ENCODE measurements at regions not wholly inside any gene's neighbourhood (a gene's known extent, or its start where the extent isn't known, plus 50 kb on each side); places are given as distances from the start of the nearest gene placed in this dataset.
"Not testable (repeated sequence)": the region's sequence is repeated elsewhere in the genome, so short reads cannot be mapped to it uniquely, and the experiment has no call there.

- Mint-ChIP-seq H3K9me3 (ENCODE audit: low read depth, unreplicated experiment) (peaks cover 2% of the 10 kb centered on the region), H3K27me3 (ENCODE audit: unreplicated experiment) (no peaks in the 10 kb centered on the region), H3K4me3 (ENCODE audit: low read depth, unreplicated experiment) (no peak overlapping the region), H3K36me3 (ENCODE audit: insufficient read depth, unreplicated experiment) (no peaks in the 10 kb centered on the region), H3K4me1 (ENCODE audit: low read depth, unreplicated experiment) (peaks cover 17% of the 10 kb centered on the region), H3K27ac (ENCODE audit: unreplicated experiment) (no peak overlapping the region)
- TF ChIP-seq, protein P1, sequence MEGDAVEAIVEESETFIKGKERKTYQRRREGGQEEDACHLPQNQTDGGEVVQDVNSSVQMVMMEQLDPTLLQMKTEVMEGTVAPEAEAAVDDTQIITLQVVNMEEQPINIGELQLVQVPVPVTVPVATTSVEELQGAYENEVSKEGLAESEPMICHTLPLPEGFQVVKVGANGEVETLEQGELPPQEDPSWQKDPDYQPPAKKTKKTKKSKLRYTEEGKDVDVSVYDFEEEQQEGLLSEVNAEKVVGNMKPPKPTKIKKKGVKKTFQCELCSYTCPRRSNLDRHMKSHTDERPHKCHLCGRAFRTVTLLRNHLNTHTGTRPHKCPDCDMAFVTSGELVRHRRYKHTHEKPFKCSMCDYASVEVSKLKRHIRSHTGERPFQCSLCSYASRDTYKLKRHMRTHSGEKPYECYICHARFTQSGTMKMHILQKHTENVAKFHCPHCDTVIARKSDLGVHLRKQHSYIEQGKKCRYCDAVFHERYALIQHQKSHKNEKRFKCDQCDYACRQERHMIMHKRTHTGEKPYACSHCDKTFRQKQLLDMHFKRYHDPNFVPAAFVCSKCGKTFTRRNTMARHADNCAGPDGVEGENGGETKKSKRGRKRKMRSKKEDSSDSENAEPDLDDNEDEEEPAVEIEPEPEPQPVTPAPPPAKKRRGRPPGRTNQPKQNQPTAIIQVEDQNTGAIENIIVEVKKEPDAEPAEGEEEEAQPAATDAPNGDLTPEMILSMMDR (IDR thresholded peaks at IDR 0.05; ENCODE audit: unreplicated experiment): no peak
- no TSS peak for BruUV-seq (replicated peaks)
- CTCF ChIA-PET: no interaction called here
- no peak for DNase-seq
- intact Hi-C loops (cut with micrococcal nuclease; ENCODE audit: unreplicated experiment): loop anchor here (5.0 kb wide), 1 partner anchor 77 kb away; no protein-coding TSS in a partner anchor
These were observed 80.7 kb downstream of the FHIP1A start for GRCh38 chr4:151489462-151490203.

GRCh38 chr4:151495612-151496011, 86.6 kb downstream of the FHIP1A start:
- H3K36me3 Mint-ChIP-seq (ENCODE audit: insufficient read depth, unreplicated experiment); DNase-seq; H3K4me3 Mint-ChIP-seq (ENCODE audit: low read depth, unreplicated experiment); H3K4me1 Mint-ChIP-seq (ENCODE audit: low read depth, unreplicated experiment); H3K27me3 Mint-ChIP-seq (ENCODE audit: unreplicated experiment); H3K27ac Mint-ChIP-seq (ENCODE audit: unreplicated experiment); BruUV-seq (replicated peaks); intact Hi-C loops (cut with micrococcal nuclease; ENCODE audit: unreplicated experiment); H3K9me3 Mint-ChIP-seq (ENCODE audit: low read depth, unreplicated experiment); CTCF ChIA-PET: not testable (repeated sequence)

DNA sequence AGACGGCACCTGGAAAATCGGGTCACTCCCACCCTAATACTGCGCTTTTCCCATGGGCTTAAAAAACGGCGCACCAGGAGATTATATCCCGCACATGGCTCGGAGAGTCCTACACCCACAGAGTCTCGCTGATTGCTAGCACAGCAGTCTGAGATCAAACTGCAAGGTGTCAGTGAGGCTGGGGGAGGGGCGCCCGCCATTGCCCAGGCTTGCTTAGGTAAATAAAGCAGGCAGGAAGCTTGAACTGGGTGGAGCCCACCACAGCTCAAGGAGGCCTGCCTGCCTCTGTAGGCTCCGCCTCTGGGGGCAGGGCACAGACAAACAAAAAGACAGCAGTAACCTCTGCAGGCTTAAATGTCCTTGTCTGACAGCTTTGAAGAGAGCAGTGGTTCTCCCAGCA, 102.6 kb downstream of the FHIP1A start:
- BruUV-seq (replicated peaks); H3K36me3 Mint-ChIP-seq (ENCODE audit: insufficient read depth, unreplicated experiment); CTCF ChIA-PET; H3K4me1 Mint-ChIP-seq (ENCODE audit: low read depth, unreplicated experiment); H3K4me3 Mint-ChIP-seq (ENCODE audit: low read depth, unreplicated experiment); H3K27ac Mint-ChIP-seq (ENCODE audit: unreplicated experiment); H3K9me3 Mint-ChIP-seq (ENCODE audit: low read depth, unreplicated experiment); H3K27me3 Mint-ChIP-seq (ENCODE audit: unreplicated experiment); intact Hi-C loops (cut with micrococcal nuclease; ENCODE audit: unreplicated experiment); DNase-seq: not testable (repeated sequence)

DNA sequence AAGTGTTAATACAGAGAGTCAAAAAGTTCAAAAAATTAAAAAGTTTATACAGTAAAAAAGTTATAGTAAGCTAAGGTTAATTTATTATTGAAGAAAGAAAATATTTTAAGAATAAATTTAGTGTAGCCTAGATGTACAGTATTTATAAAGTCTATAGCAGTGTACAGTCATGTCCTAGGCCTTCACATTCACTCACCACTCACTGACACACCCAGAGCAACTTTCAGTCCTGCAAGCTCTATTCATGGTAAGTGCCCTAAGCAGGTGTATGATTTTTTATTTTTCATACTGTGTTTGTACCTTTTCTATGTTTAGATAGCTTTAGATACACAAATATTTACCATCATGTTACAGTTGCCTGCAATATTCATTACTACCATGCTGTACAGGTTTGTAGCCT, 108.9 kb downstream of the FHIP1A start:
- H3K27me3 Mint-ChIP-seq (ENCODE audit: unreplicated experiment): no peaks in the 10 kb centered on the region
- no TSS peak for BruUV-seq (replicated peaks)
- no peak overlapping the region for H3K27ac Mint-ChIP-seq (ENCODE audit: unreplicated experiment)
- no peaks in the 10 kb centered on the region for H3K4me1 Mint-ChIP-seq (ENCODE audit: low read depth, unreplicated experiment)
- no peaks in the 10 kb centered on the region for H3K9me3 Mint-ChIP-seq (ENCODE audit: low read depth, unreplicated experiment)
- H3K4me3 Mint-ChIP-seq (ENCODE audit: low read depth, unreplicated experiment): no peak overlapping the region
- intact Hi-C loops (cut with micrococcal nuclease; ENCODE audit: unreplicated experiment): no loop called here
- no peak for DNase-seq
- H3K36me3 Mint-ChIP-seq (ENCODE audit: insufficient read depth, unreplicated experiment): no peaks in the 10 kb centered on the region
- TF ChIP-seq, protein P1 (IDR thresholded peaks at IDR 0.05; ENCODE audit: unreplicated experiment): no peak
- CTCF ChIA-PET: no interaction called here

DNA sequence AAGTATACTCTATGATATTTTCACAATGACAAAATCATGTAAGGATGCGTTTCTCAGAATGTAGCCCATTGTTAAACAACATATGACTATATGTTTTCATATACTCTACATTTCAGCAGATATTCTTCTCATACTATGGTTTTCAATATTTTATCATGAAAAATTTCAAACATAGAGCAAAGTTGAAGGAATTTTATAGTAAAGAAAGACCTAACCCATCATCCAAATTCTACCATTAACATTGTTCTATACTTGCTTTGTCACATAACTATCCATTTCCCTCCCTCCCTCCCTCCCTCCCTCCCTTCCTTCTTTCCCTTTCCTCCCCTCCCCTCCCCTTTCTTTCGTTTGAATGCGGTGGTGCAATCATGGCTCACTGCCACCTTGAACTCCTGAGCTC, 109.4 kb downstream of the FHIP1A start:
- Mint-ChIP-seq H3K27me3 (ENCODE audit: unreplicated experiment) (no peaks in the 10 kb centered on the region), H3K36me3 (ENCODE audit: insufficient read depth, unreplicated experiment) (no peaks in the 10 kb centered on the region), H3K9me3 (ENCODE audit: low read depth, unreplicated experiment) (no peaks in the 10 kb centered on the region), H3K27ac (ENCODE audit: unreplicated experiment) (no peak overlapping the region), H3K4me1 (ENCODE audit: low read depth, unreplicated experiment) (no peaks in the 10 kb centered on the region), H3K4me3 (ENCODE audit: low read depth, unreplicated experiment) (no peak overlapping the region)
- intact Hi-C loops (cut with micrococcal nuclease; ENCODE audit: unreplicated experiment): no loop called here
- DNase-seq: no peak
- CTCF ChIA-PET: no interaction called here
- TF ChIP-seq, protein P1 (IDR thresholded peaks at IDR 0.05; ENCODE audit: unreplicated experiment): no peak
- BruUV-seq (replicated peaks): no TSS peak

Measured in Calu3 (cell line).